NCI-H524 (cell line): ENCODE measurements at regions not wholly inside any gene's neighbourhood (a gene's known extent, or its start where the extent isn't known, plus 50 kb on each side); places are given as distances from the start of the nearest gene placed in this dataset.

ENCODE experiments used
- DNase-seq, 2 experiments: peaks; one replicate each; lab custom pipeline; 2025; lab: John Stamatoyannopoulos, UW

- DNase-seq, result no peak
These were observed 485.7 kb downstream of the NUF2 start for GRCh38 chr1:163807331-163808049.

GRCh38 chr1:163813251-163813650, 491.5 kb downstream of the NUF2 start:
- no peak for DNase-seq

GRCh38 chr1:163820226-163820625, 498.5 kb downstream of the NUF2 start:
- DNase-seq, result no peak

GRCh38 chr1:163820766-163821165, 499.0 kb downstream of the NUF2 start:
- DNase-seq, result peak in 1 of 2 experiments; percentile 3

GRCh38 chr1:163821679-163822078, 499.9 kb downstream of the NUF2 start:
- DNase-seq, result no peak

- DNase-seq, result no peak
These were observed 501.3 kb downstream of the NUF2 start for GRCh38 chr1:163823017-163823416.

- no peak for DNase-seq
These were observed 502.3 kb downstream of the NUF2 start for GRCh38 chr1:163824006-163824405.

- no peak for DNase-seq
These were observed 502.7 kb downstream of the NUF2 start for GRCh38 chr1:163824490-163824889.

- DNase-seq, result no peak
These were observed 504.7 kb downstream of the NUF2 start for GRCh38 chr1:163826500-163826899.

- no peak for DNase-seq
These were observed 513.0 kb downstream of the NUF2 start for GRCh38 chr1:163834778-163835177.

- no peak for DNase-seq
These were observed 514.7 kb downstream of the NUF2 start for GRCh38 chr1:163836481-163836880.

GRCh38 chr1:163837206-163837605, 515.5 kb downstream of the NUF2 start:
- no peak for DNase-seq

GRCh38 chr1:163842571-163842970, 520.8 kb downstream of the NUF2 start:
- no peak for DNase-seq

- no peak for DNase-seq
These were observed 522.7 kb downstream of the NUF2 start for GRCh38 chr1:163844459-163844858.

- DNase-seq, result no peak
These were observed 523.5 kb downstream of the NUF2 start for GRCh38 chr1:163845279-163845678.

- DNase-seq, result peak; percentile 94 to 99
These were observed 542.0 kb downstream of the NUF2 start for GRCh38 chr1:163863731-163864130.

- DNase-seq, result peak in 1 of 2 experiments; percentile 30
These were observed 542.5 kb downstream of the NUF2 start for GRCh38 chr1:163864207-163864606.

GRCh38 chr1:163866564-163866963, 544.8 kb downstream of the NUF2 start:
- DNase-seq, result no peak

GRCh38 chr1:163870666-163871065, 548.9 kb downstream of the NUF2 start:
- no peak for DNase-seq

GRCh38 chr1:163872067-163872466, 550.3 kb downstream of the NUF2 start:
- DNase-seq, result no peak

GRCh38 chr1:163874070-163874469, 552.3 kb downstream of the NUF2 start:
- DNase-seq, result no peak

GRCh38 chr1:163875200-163875926, 553.6 kb downstream of the NUF2 start:
- DNase-seq, result peak; percentile 38 to 63

GRCh38 chr1:163875927-163876320, 554.2 kb downstream of the NUF2 start:
- DNase-seq, result no peak

- no peak for DNase-seq
These were observed 554.8 kb downstream of the NUF2 start for GRCh38 chr1:163876546-163876945.
